ENCODE measurements at regions not wholly inside any gene's neighbourhood (a gene's known extent, or its start where the extent isn't known, plus 50 kb on each side); places are given as distances from the start of the nearest gene placed in this dataset.

GRCh38 chr3:7973006-7973405, 528.6 kb upstream of the LMCD1 start:
- POLR2A ChIA-PET (ENCODE audit: unreplicated experiment): no interaction called here
- no TSS peak for BruUV-seq (replicated peaks)
- ATAC-seq (ENCODE audit: low read depth): no peak
- no peak overlapping the region for H3K18ac ChIP-seq (ENCODE audit: low read depth, low read length)
- TF ChIP-seq RFX5 (IDR thresholded peaks at IDR 0.05; ENCODE audit: low read depth, low read length): no peak
- TF ChIP-seq BHLHE40 (IDR thresholded peaks at IDR 0.05; ENCODE audit: low read depth, low read length): no peak
- no peak for TF ChIP-seq RAD21 (IDR thresholded peaks at IDR 0.05; ENCODE audit: low read length)
- no peak for TF ChIP-seq FOS (IDR thresholded peaks at IDR 0.05; ENCODE audit: low read depth, low read length)
- no peak for TF ChIP-seq MAFK (IDR thresholded peaks at IDR 0.05; ENCODE audit: low read depth, low read length)
- TF ChIP-seq ELK1 (IDR thresholded peaks at IDR 0.05; ENCODE audit: borderline replicate concordance, low read depth, low read length): no peak
- no peak overlapping the region for H3K4ac ChIP-seq (ENCODE audit: low read depth, low read length)
- H2AK5ac ChIP-seq (ENCODE audit: low read depth, low read length): no peak overlapping the region
- dilution Hi-C loops (cut with HindIII; ENCODE audit: low sequenced_read_pairs, unreplicated experiment): no loop called here
- no peak for DNase-seq
- H3K4me1 ChIP-seq (ENCODE audit: control insufficient read depth, insufficient read depth, low read length): no peaks in the 10 kb centered on the region
- no peaks in the 10 kb centered on the region for H3K9me1 ChIP-seq (ENCODE audit: insufficient read depth, low read length)
- H3K4me3 ChIP-seq (ENCODE audit: insufficient read depth, low read depth, low read length): no peak overlapping the region
- intact Hi-C loops (cut with micrococcal nuclease): no loop called here
- H4K8ac ChIP-seq (ENCODE audit: low read depth in 2 of 2, low read length in 2 of 2): no peak overlapping the region
- CTCF ChIA-PET: no interaction called here
- peaks cover 15% of the 10 kb centered on the region for H3K9me3 ChIP-seq (ENCODE audit: control insufficient read depth, insufficient read depth, low read length)
- H3K27ac ChIP-seq (ENCODE audit: insufficient read depth, low read length): no peak overlapping the region
- H3K56ac ChIP-seq (ENCODE audit: extremely low read depth, insufficient read depth, low read length): no peak overlapping the region
- no peaks in the 10 kb centered on the region for H3K36me3 ChIP-seq (ENCODE audit: control insufficient read depth, insufficient read depth, low read length)
- no peak overlapping the region for H2BK5ac ChIP-seq (ENCODE audit: low read depth, low read length, poor library complexity, severe bottlenecking)
- no peak overlapping the region for H2AK9ac ChIP-seq (replicated peaks; ENCODE audit: low read depth, low read length, poor library complexity)
- no peaks in the 10 kb centered on the region for H3K79me1 ChIP-seq (ENCODE audit: low read depth in 1 of 2, low read length in 2 of 2)
- no peak overlapping the region for H4K91ac ChIP-seq (ENCODE audit: insufficient read depth, low read depth, low read length)
- H2BK15ac ChIP-seq (ENCODE audit: low read depth, low read length): no peak overlapping the region
- H3K4me2 ChIP-seq (ENCODE audit: low read depth, low read length): no peak overlapping the region
- H2BK20ac ChIP-seq (ENCODE audit: low read depth, low read length): no peak overlapping the region
- H3K9ac ChIP-seq (ENCODE audit: low read depth, low read length): no peak overlapping the region
- H4K20me1 ChIP-seq (ENCODE audit: insufficient read depth, low read length): no peaks in the 10 kb centered on the region
- no peak overlapping the region for H2BK120ac ChIP-seq (ENCODE audit: low read depth, low read length)
- H3K14ac ChIP-seq (replicated peaks; ENCODE audit: low read depth, low read length): no peak overlapping the region
- no CpG with 5 or more reads among the region's 1 CpG for WGBS, 2 experiments (ENCODE audit: extremely low coverage in 2 of 2, insufficient read length in 1 of 2)
- no peak overlapping the region for H4K5ac ChIP-seq (ENCODE audit: low read depth, low read length)
- no peak overlapping the region for H2AFZ ChIP-seq (replicated peaks; ENCODE audit: low read length, poor library complexity)
- no peak overlapping the region for H3K23ac ChIP-seq (ENCODE audit: low read depth, low read length)
- in situ Hi-C loops (cut with MboI; ENCODE audit: low sequenced_read_pairs): no loop called here
- no peaks in the 10 kb centered on the region for H3K27me3 ChIP-seq (ENCODE audit: control insufficient read depth, insufficient read depth, low read length)

All from IMR-90 (cell line).